Natural killer cell (primary cell): ENCODE measurements at regions not wholly inside any gene's neighbourhood (a gene's known extent, or its start where the extent isn't known, plus 50 kb on each side); places are given as distances from the start of the nearest gene placed in this dataset.

ENCODE experiments used
- ATAC-seq, 3 donors: fragments of 150-1000 bp in 2 of 3; fragments of 200-7000 bp in 1 of 3; cut with Tn5 transposase; 1 replicate in 1 of 3; 2 replicates in 2 of 3; pipeline ENCODE4 v1.10.0; 2021; ENCODE audit warnings: mild to moderate bottlenecking in 2 of 3, moderate library complexity in 2 of 3
- DNase-seq, 2 donors: peaks; one replicate each; pipeline versions ENCODE4 v3.0.0 to v3.0.0-alpha.2; 2013 to 2021; ENCODE audit warnings: mixed read lengths in 1 of 2
- H3K27ac ChIP-seq: one replicate; pipeline ENCODE4 v1.5.1; 2013; ENCODE audit warnings: mild to moderate bottlenecking, low read length
- H3K27me3 ChIP-seq: one replicate; pipeline ENCODE4 v1.6.1; 2013; ENCODE audit warnings: low read length; ENCODE audit not compliant: control insufficient read depth, insufficient read depth
- H3K36me3 ChIP-seq: one replicate; pipeline ENCODE4 v1.6.1; 2013; ENCODE audit warnings: low read length; ENCODE audit not compliant: control insufficient read depth, insufficient read depth
- H3K4me1 ChIP-seq: one replicate; pipeline ENCODE4 v1.6.1; 2013; ENCODE audit warnings: low read length; ENCODE audit not compliant: control insufficient read depth, insufficient read depth
- H3K4me3 ChIP-seq: one replicate; pipeline ENCODE4 v1.5.1; 2013; ENCODE audit warnings: low read length
- H3K9me3 ChIP-seq: one replicate; pipeline ENCODE4 v1.6.1; 2013; ENCODE audit warnings: low read length; ENCODE audit not compliant: control insufficient read depth, insufficient read depth
- H3K27ac Mint-ChIP-seq, 2 donors: one replicate each; pipeline ENCODE4 v1.8.0; 2022; ENCODE audit warnings: mild to moderate bottlenecking in 2 of 2, mixed read lengths in 2 of 2, moderate library complexity in 1 of 2
- H3K27me3 Mint-ChIP-seq, 2 donors: one replicate each; pipeline ENCODE4 v1.8.0; 2022; ENCODE audit warnings: low read depth in 2 of 2, mixed read lengths in 2 of 2
- H3K36me3 Mint-ChIP-seq: one replicate; pipeline ENCODE4 v1.8.0; 2022; ENCODE audit warnings: mixed read lengths
- H3K4me1 Mint-ChIP-seq, 2 donors: one replicate each; pipeline ENCODE4 v1.8.0; 2022; ENCODE audit warnings: mixed read lengths in 2 of 2
- H3K4me3 Mint-ChIP-seq: one replicate; pipeline ENCODE4 v1.8.0; 2022; ENCODE audit warnings: mild to moderate bottlenecking, moderate library complexity, mixed read lengths
- H3K9me3 Mint-ChIP-seq, 2 donors: one replicate each; pipeline ENCODE4 v1.8.0; 2022; ENCODE audit warnings: mixed read lengths in 2 of 2
- CTCF ChIP-seq: fragments of 200-600 bp; IDR thresholded peaks from one replicate; pipeline ENCODE4 v1.8.0; 2022; ENCODE audit warnings: antibody characterized with exemption
- WGBS: methylation state at CpG from one replicate; pipeline ENCODE4 v1.1.7; 2013; ENCODE audit warnings: missing lambda C conversion rate; ENCODE audit not compliant: insufficient coverage; 5-methylcytosine and 5-hydroxymethylcytosine counted together
- intact Hi-C: fragments of 100-400 bp; cut with micrococcal nuclease; formaldehyde crosslinking; loops from one replicate; pipeline ENCODE4 v1.14.2; 2022

GRCh38 chr5:60517850-60518249 lies 182.1 kb downstream of the DEPDC1B start:
- Histone ChIP-seq H3K4me1 (peaks cover 4% of the 10 kb centered on the region), H3K36me3 (no peaks in the 10 kb centered on the region), H3K27ac (no peak overlapping the region), H3K9me3 (no peaks in the 10 kb centered on the region), H3K4me3 (no peak overlapping the region), H3K27me3 (no peaks in the 10 kb centered on the region)
- Mint-ChIP-seq H3K4me3 (no peak overlapping the region), H3K9me3 (peaks cover 0 to 3% of the 10 kb centered on the region in 2 donors), H3K4me1 (no peaks in the 10 kb centered on the region), H3K27me3 (no peaks in the 10 kb centered on the region), H3K36me3 (no peaks in the 10 kb centered on the region), H3K27ac (no peak overlapping the region)
- no peak for TF ChIP-seq CTCF
- ATAC-seq (no peak), DNase-seq (no peak)
- intact Hi-C loops, result no loop called here
- 91% methylated on average over 3 of the region's 3 CpGs for WGBS

GRCh38 chr5:60517094-60517694 lies 182.8 kb downstream of the DEPDC1B start:
- peaks cover 4% of the 10 kb centered on the region for H3K4me1 ChIP-seq
- 91% methylated on average over 8 of the region's 8 CpGs for WGBS
- TF ChIP-seq CTCF, result no peak

GRCh38 chr5:60516688-60517087 lies 183.3 kb downstream of the DEPDC1B start:
- peaks cover 0 to 3% of the 10 kb centered on the region in 2 donors for H3K9me3 Mint-ChIP-seq

More at GRCh38 chr5:60517094-60517694, 182.8 kb downstream of the DEPDC1B start:
- no peak overlapping the region for H3K27ac ChIP-seq
- Mint-ChIP-seq H3K27ac (no peak overlapping the region), H3K27me3 (no peaks in the 10 kb centered on the region), H3K9me3 (peaks cover 0 to 3% of the 10 kb centered on the region in 2 donors), H3K36me3 (no peaks in the 10 kb centered on the region), H3K4me1 (no peaks in the 10 kb centered on the region), H3K4me3 (no peak overlapping the region)
- intact Hi-C loops, result no loop called here
- H3K9me3 ChIP-seq, result no peaks in the 10 kb centered on the region
- H3K36me3 ChIP-seq, result no peaks in the 10 kb centered on the region
- H3K4me3 ChIP-seq, result no peak overlapping the region
- no peaks in the 10 kb centered on the region for H3K27me3 ChIP-seq
- DNase-seq (no peak), ATAC-seq (peak in 1 of 3 donors; percentile 17)

More at GRCh38 chr5:60516688-60517087, 183.3 kb downstream of the DEPDC1B start:
- Histone ChIP-seq H3K36me3 (no peaks in the 10 kb centered on the region), H3K4me3 (no peak overlapping the region), H3K9me3 (no peaks in the 10 kb centered on the region), H3K4me1 (peaks cover 4% of the 10 kb centered on the region), H3K27me3 (no peaks in the 10 kb centered on the region), H3K27ac (no peak overlapping the region)
- no peak overlapping the region for H3K4me3 Mint-ChIP-seq
- no peaks in the 10 kb centered on the region for H3K27me3 Mint-ChIP-seq
- no peaks in the 10 kb centered on the region for H3K36me3 Mint-ChIP-seq
- 93% methylated on average over 2 of the region's 2 CpGs for WGBS
- DNase-seq, result no peak
- TF ChIP-seq CTCF, result no peak
- intact Hi-C loops, result no loop called here
- H3K4me1 Mint-ChIP-seq, result no peaks in the 10 kb centered on the region
- ATAC-seq, result peak in 1 of 3 donors; percentile 10
- no peak overlapping the region for H3K27ac Mint-ChIP-seq
